Right atrium auricular region (tissue), 2 donors: ENCODE measurements at regions not wholly inside any gene's neighbourhood (a gene's known extent, or its start where the extent isn't known, plus 50 kb on each side); places are given as distances from the start of the nearest gene placed in this dataset.

Experiments used
- DNase-seq: peaks from one replicate; pipeline ENCODE4 v3.0.0-alpha.2; 2019; ENCODE audit warnings: low spot score
- H3K27ac ChIP-seq, 2 donors: fragments of 200-600 bp; sonication (generic); 1 replicate in 1 of 2; 2 replicates in 1 of 2; pipeline ENCODE4 v1.5.1; 2016 to 2019
- H3K27me3 ChIP-seq, 2 donors: fragments of 200-600 bp; sonication (generic); one replicate each; pipeline versions ENCODE4 v1.5.1 to v1.6.0; 2017 to 2019
- H3K36me3 ChIP-seq: fragments of 200-600 bp; sonication (generic); one replicate; pipeline ENCODE4 v1.5.1; 2016
- H3K4me1 ChIP-seq, 2 donors: fragments of 200-600 bp; sonication (generic); one replicate each; pipeline versions ENCODE4 v1.5.1 to v1.6.0; 2017 to 2019
- H3K4me3 ChIP-seq, 2 donors: fragments of 200-600 bp; sonication (generic); 1 replicate in 1 of 2; 2 replicates in 1 of 2; pipeline ENCODE4 v1.5.1; 2017 to 2019; ENCODE audit warnings: mild to moderate bottlenecking in 1 of 2, moderate library complexity in 1 of 2
- H3K9me3 ChIP-seq, 2 donors: fragments of 200-600 bp; sonication (generic); one replicate each; pipeline ENCODE4 v1.5.1; 2019
- TF ChIP-seq, protein P1 (sequence below), 2 donors: fragments of 200-600 bp; sonication (generic); IDR thresholded peaks; one replicate each; pipeline ENCODE4 v1.5.1; 2019; ENCODE audit warnings: antibody characterized with exemption in 2 of 2

GRCh38 chr14:81990312-81990761 is 456.7 kb upstream of the SEL1L start:
- TF ChIP-seq, protein P1, sequence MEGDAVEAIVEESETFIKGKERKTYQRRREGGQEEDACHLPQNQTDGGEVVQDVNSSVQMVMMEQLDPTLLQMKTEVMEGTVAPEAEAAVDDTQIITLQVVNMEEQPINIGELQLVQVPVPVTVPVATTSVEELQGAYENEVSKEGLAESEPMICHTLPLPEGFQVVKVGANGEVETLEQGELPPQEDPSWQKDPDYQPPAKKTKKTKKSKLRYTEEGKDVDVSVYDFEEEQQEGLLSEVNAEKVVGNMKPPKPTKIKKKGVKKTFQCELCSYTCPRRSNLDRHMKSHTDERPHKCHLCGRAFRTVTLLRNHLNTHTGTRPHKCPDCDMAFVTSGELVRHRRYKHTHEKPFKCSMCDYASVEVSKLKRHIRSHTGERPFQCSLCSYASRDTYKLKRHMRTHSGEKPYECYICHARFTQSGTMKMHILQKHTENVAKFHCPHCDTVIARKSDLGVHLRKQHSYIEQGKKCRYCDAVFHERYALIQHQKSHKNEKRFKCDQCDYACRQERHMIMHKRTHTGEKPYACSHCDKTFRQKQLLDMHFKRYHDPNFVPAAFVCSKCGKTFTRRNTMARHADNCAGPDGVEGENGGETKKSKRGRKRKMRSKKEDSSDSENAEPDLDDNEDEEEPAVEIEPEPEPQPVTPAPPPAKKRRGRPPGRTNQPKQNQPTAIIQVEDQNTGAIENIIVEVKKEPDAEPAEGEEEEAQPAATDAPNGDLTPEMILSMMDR (IDR thresholded peaks at IDR 0.05): peak; percentile 85 to 89
- Histone ChIP-seq H3K27ac (no peak overlapping the region), H3K4me1 (no peaks in the 10 kb centered on the region), H3K36me3 (no peaks in the 10 kb centered on the region), H3K27me3 (no peaks in the 10 kb centered on the region), H3K9me3 (no peaks in the 10 kb centered on the region), H3K4me3 (no peak overlapping the region)
- DNase-seq: peak; percentile 63

GRCh38 chr14:81991998-81992397 is 458.3 kb upstream of the SEL1L start:
- TF ChIP-seq, protein P1 (IDR thresholded peaks at IDR 0.05): peak in 1 of 2 donors; percentile 34

DNA sequence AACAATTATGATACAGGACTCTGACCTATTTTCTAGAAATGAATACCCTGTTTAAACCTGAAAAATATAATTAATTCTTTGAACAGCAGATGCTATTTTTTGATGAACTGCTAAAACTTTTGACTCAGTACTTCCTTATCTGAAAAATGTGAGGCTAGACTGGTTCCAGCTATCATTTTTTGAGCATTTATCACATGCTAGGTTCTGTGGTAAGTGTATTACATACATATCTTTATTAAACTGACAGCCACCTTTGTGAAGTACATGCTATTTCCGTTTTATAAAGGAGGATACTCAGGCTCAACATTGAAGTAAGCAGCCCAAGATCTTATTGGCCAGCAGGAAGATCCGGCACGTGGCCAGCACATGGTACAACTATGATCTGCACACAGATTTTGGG is 459.8 kb upstream of the SEL1L start:
- no peaks in the 10 kb centered on the region for H3K36me3 ChIP-seq
- no peaks in the 10 kb centered on the region for H3K9me3 ChIP-seq
- TF ChIP-seq, protein P1 (IDR thresholded peaks at IDR 0.05): no peak
- no peaks in the 10 kb centered on the region for H3K4me1 ChIP-seq
- no peaks in the 10 kb centered on the region for H3K27me3 ChIP-seq
- no peak overlapping the region for H3K27ac ChIP-seq
- DNase-seq: no peak
- H3K4me3 ChIP-seq: no peak overlapping the region

More at GRCh38 chr14:81991998-81992397, 458.3 kb upstream of the SEL1L start:
- Histone ChIP-seq H3K27me3 (no peaks in the 10 kb centered on the region), H3K4me3 (no peak overlapping the region), H3K27ac (no peak overlapping the region), H3K4me1 (no peaks in the 10 kb centered on the region), H3K36me3 (no peaks in the 10 kb centered on the region), H3K9me3 (no peaks in the 10 kb centered on the region)
- DNase-seq: no peak

- no peaks in the 10 kb centered on the region for H3K9me3 ChIP-seq
- H3K27ac ChIP-seq: no peak overlapping the region
- no peaks in the 10 kb centered on the region for H3K27me3 ChIP-seq
- no peaks in the 10 kb centered on the region for H3K4me1 ChIP-seq
- no peaks in the 10 kb centered on the region for H3K36me3 ChIP-seq
- TF ChIP-seq, protein P1 (IDR thresholded peaks at IDR 0.05): no peak
- H3K4me3 ChIP-seq: no peak overlapping the region
- no peak for DNase-seq
Observed at GRCh38 chr14:82003426-82003825, 469.8 kb upstream of the SEL1L start.

GRCh38 chr14:82009076-82009475 is 475.4 kb upstream of the SEL1L start:
- Histone ChIP-seq H3K27me3 (no peaks in the 10 kb centered on the region), H3K36me3 (no peaks in the 10 kb centered on the region), H3K4me3 (no peak overlapping the region), H3K27ac (no peak overlapping the region), H3K4me1 (no peaks in the 10 kb centered on the region), H3K9me3 (peaks cover 0 to 7% of the 10 kb centered on the region in 2 donors)
- DNase-seq: no peak
- TF ChIP-seq, protein P1 (IDR thresholded peaks at IDR 0.05): no peak

- Histone ChIP-seq H3K27ac (no peak overlapping the region), H3K27me3 (no peaks in the 10 kb centered on the region), H3K36me3 (no peaks in the 10 kb centered on the region), H3K4me1 (no peaks in the 10 kb centered on the region), H3K9me3 (peaks cover 0 to 10% of the 10 kb centered on the region in 2 donors), H3K4me3 (no peak overlapping the region)
- DNase-seq: no peak
- TF ChIP-seq, protein P1 (IDR thresholded peaks at IDR 0.05): no peak
Observed at GRCh38 chr14:82009993-82010392, 476.3 kb upstream of the SEL1L start.
